HL-60 (cell line): ENCODE measurements at regions not wholly inside any gene's neighbourhood (a gene's known extent, or its start where the extent isn't known, plus 50 kb on each side); places are given as distances from the start of the nearest gene placed in this dataset.

Experiments used
- DNase-seq, 2 experiments: peaks; one replicate each; pipeline ENCODE4 v3.0.0-alpha.2; 2010 to 2020; ENCODE audit warnings: low read depth in 1 of 2, low spot score in 1 of 2
- H3K27ac ChIP-seq: fragments of 250-450 bp; sonication (Bioruptor Pico); replicated peaks from 2 replicates; pipeline ENCODE4 v1.5.1; 2020; ENCODE audit warnings: mild to moderate bottlenecking, moderate library complexity
- H3K27me3 ChIP-seq: fragments of 250-450 bp; sonication (Bioruptor Pico); 2 replicates; pipeline ENCODE4 v1.5.1; 2021; ENCODE audit warnings: mild to moderate bottlenecking, moderate library complexity; ENCODE audit not compliant: insufficient read depth, poor library complexity, severe bottlenecking
- H3K4me3 ChIP-seq: replicated peaks from 2 replicates; pipeline ENCODE4 v1.5.1; 2011; ENCODE audit warnings: mild to moderate bottlenecking, control low read depth, low read length; ENCODE audit not compliant: insufficient read depth
- GABPA ChIP-seq: IDR thresholded peaks from 2 replicates; pipeline ENCODE4 v1.6.1; 2012; ENCODE audit warnings: low read depth
- POLR2AphosphoS5 ChIP-seq: IDR thresholded peaks from 2 replicates; pipeline ENCODE4 v1.6.1; 2012; ENCODE audit warnings: low read depth
- SPI1 ChIP-seq: IDR thresholded peaks from 2 replicates; pipeline ENCODE4 v1.6.1; 2012; ENCODE audit warnings: low read depth, mild to moderate bottlenecking, borderline replicate concordance
- TF ChIP-seq, protein P1 (sequence below): IDR thresholded peaks from 2 replicates; pipeline ENCODE4 v1.6.1; 2012; ENCODE audit warnings: low read depth; ENCODE audit not compliant: insufficient replicate concordance
- TF ChIP-seq, protein P2 (sequence below): IDR thresholded peaks from one replicate; pipeline ENCODE4 v1.5.1; 2011; ENCODE audit warnings: low read length, control low read depth, inconsistent platforms; ENCODE audit not compliant: insufficient read depth

DNA sequence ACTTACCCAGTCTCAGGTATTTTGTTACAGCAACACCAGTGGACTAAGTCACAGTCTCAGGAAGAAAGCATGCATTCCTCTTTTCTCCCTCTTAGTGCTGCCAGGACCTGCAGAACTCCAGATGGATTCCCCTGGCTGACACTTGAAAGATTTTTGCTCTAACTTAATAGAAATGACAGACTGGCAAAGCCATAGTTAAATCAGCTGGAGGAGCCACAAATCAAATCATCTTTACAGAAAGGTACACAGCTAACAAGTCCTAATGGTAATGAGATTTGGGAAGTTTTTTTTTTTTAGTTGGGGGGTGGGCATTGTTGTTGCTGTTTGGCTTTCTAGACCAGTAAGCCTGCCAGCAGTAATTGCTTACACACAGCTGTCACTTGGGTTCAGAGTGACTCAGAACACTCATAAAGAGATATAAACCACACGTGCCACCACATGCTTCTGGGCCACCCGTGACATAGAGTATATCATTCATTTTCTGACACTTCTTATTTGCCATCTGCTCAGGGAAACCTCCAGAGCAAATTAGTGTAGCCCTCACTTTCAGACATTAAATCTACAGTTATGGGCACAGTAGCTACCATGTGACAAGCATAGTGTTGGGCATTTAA is 72.4 kb downstream of the FH start:
- H3K4me3 ChIP-seq, result no peak overlapping the region
- DNase-seq, result no peak
- TF ChIP-seq, protein P1, sequence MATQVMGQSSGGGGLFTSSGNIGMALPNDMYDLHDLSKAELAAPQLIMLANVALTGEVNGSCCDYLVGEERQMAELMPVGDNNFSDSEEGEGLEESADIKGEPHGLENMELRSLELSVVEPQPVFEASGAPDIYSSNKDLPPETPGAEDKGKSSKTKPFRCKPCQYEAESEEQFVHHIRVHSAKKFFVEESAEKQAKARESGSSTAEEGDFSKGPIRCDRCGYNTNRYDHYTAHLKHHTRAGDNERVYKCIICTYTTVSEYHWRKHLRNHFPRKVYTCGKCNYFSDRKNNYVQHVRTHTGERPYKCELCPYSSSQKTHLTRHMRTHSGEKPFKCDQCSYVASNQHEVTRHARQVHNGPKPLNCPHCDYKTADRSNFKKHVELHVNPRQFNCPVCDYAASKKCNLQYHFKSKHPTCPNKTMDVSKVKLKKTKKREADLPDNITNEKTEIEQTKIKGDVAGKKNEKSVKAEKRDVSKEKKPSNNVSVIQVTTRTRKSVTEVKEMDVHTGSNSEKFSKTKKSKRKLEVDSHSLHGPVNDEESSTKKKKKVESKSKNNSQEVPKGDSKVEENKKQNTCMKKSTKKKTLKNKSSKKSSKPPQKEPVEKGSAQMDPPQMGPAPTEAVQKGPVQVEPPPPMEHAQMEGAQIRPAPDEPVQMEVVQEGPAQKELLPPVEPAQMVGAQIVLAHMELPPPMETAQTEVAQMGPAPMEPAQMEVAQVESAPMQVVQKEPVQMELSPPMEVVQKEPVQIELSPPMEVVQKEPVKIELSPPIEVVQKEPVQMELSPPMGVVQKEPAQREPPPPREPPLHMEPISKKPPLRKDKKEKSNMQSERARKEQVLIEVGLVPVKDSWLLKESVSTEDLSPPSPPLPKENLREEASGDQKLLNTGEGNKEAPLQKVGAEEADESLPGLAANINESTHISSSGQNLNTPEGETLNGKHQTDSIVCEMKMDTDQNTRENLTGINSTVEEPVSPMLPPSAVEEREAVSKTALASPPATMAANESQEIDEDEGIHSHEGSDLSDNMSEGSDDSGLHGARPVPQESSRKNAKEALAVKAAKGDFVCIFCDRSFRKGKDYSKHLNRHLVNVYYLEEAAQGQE, result no peak
- TF ChIP-seq, protein P2, sequence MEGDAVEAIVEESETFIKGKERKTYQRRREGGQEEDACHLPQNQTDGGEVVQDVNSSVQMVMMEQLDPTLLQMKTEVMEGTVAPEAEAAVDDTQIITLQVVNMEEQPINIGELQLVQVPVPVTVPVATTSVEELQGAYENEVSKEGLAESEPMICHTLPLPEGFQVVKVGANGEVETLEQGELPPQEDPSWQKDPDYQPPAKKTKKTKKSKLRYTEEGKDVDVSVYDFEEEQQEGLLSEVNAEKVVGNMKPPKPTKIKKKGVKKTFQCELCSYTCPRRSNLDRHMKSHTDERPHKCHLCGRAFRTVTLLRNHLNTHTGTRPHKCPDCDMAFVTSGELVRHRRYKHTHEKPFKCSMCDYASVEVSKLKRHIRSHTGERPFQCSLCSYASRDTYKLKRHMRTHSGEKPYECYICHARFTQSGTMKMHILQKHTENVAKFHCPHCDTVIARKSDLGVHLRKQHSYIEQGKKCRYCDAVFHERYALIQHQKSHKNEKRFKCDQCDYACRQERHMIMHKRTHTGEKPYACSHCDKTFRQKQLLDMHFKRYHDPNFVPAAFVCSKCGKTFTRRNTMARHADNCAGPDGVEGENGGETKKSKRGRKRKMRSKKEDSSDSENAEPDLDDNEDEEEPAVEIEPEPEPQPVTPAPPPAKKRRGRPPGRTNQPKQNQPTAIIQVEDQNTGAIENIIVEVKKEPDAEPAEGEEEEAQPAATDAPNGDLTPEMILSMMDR, result no peak
- no peak for TF ChIP-seq SPI1
- TF ChIP-seq POLR2AphosphoS5, result no peak
- no peak for TF ChIP-seq GABPA
- no peaks in the 10 kb centered on the region for H3K27me3 ChIP-seq
- no peak overlapping the region for H3K27ac ChIP-seq

DNA sequence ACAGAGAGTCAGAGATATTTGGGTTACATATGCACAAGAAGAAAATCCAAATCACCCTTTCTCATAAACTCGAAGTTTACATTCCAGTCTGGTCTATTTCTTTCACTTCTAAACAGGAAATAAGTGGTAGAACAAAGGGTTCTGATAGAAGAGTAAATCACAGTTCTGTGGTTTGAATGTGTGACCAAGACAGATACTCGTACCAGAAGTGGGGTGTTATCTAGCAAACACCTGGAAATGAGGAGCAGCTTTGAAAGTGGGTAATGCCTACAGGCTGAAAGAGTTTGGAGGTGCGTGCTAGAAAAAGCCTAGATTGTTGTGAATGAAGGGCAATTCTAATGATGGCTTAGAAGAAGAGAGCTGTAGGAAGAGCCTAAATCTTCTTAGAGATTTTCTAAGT is 74.7 kb downstream of the FH start:
- no peak for DNase-seq
- TF ChIP-seq GABPA, result no peak
- TF ChIP-seq SPI1, result no peak
- TF ChIP-seq, protein P1, result no peak
- TF ChIP-seq, protein P2, result no peak
- no peak for TF ChIP-seq POLR2AphosphoS5
- H3K27me3 ChIP-seq, result no peaks in the 10 kb centered on the region
- H3K4me3 ChIP-seq, result no peak overlapping the region
- no peak overlapping the region for H3K27ac ChIP-seq

DNA sequence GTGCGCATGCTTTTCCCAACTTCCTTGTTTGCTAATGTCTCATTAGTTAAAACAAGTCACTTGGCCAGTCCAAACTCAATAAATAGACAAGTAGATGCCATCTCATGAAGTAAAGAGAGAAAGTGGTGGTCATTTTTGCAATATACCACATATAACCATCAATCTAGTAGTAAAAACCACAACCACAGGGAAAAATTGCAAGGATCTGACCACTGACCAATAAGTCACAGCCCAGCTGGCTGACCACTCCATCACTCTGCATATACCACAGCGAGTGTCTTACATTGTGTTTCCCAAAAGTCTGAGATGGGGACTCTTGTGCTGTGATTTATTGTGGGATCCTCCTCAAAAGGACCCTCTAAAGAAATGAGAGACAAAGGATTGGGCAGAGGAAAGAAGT is 76.0 kb downstream of the FH start:
- no peak for DNase-seq
- no peaks in the 10 kb centered on the region for H3K27me3 ChIP-seq
- H3K27ac ChIP-seq, result no peak overlapping the region
- TF ChIP-seq SPI1, result no peak
- TF ChIP-seq, protein P2, result no peak
- TF ChIP-seq, protein P1, result no peak
- no peak for TF ChIP-seq GABPA
- TF ChIP-seq POLR2AphosphoS5, result no peak
- no peak overlapping the region for H3K4me3 ChIP-seq
